Nephron progenitor cell (in vitro differentiated cells): ENCODE measurements at regions not wholly inside any gene's neighbourhood (a gene's known extent, or its start where the extent isn't known, plus 50 kb on each side); places are given as distances from the start of the nearest gene placed in this dataset.

ENCODE experiments used
- DNase-seq: peaks from one replicate; pipeline ENCODE4 v3.0.0; 2021
- H3K27ac Mint-ChIP-seq: 2 replicates; pipeline ENCODE4 v1.8.0; 2021; ENCODE audit warnings: mild to moderate bottlenecking, moderate library complexity, mixed read lengths
- H3K27me3 Mint-ChIP-seq: 2 replicates; pipeline ENCODE4 v1.8.0; 2021; ENCODE audit warnings: mild to moderate bottlenecking, low read depth, mixed read lengths; ENCODE audit not compliant: poor library complexity
- H3K36me3 Mint-ChIP-seq: 2 replicates; pipeline ENCODE4 v1.8.0; 2021; ENCODE audit warnings: low read depth, mixed read lengths
- H3K4me1 Mint-ChIP-seq: 2 replicates; pipeline ENCODE4 v1.8.0; 2021; ENCODE audit warnings: mixed read lengths
- H3K4me3 Mint-ChIP-seq: 2 replicates; pipeline ENCODE4 v1.8.0; 2021; ENCODE audit warnings: mild to moderate bottlenecking, moderate library complexity, mixed read lengths
- H3K9me3 Mint-ChIP-seq: 2 replicates; pipeline ENCODE4 v1.8.0; 2021; ENCODE audit warnings: mild to moderate bottlenecking, moderate library complexity, mixed read lengths
- CTCF ChIP-seq: fragments of 200-600 bp; sonication (generic); IDR thresholded peaks from 2 replicates; pipeline ENCODE4 v1.5.0; 2021; ENCODE audit warnings: antibody characterized with exemption

- no peak for DNase-seq
- H3K27ac Mint-ChIP-seq: no peak overlapping the region
- no peaks in the 10 kb centered on the region for H3K9me3 Mint-ChIP-seq
- no peak for TF ChIP-seq CTCF
- no peak overlapping the region for H3K4me3 Mint-ChIP-seq
- no peaks in the 10 kb centered on the region for H3K4me1 Mint-ChIP-seq
- H3K36me3 Mint-ChIP-seq: no peaks in the 10 kb centered on the region
- H3K27me3 Mint-ChIP-seq: no peaks in the 10 kb centered on the region
Measured at GRCh38 chr9:30519756-30520155, 1864.7 kb upstream of the ACO1 start.

DNA sequence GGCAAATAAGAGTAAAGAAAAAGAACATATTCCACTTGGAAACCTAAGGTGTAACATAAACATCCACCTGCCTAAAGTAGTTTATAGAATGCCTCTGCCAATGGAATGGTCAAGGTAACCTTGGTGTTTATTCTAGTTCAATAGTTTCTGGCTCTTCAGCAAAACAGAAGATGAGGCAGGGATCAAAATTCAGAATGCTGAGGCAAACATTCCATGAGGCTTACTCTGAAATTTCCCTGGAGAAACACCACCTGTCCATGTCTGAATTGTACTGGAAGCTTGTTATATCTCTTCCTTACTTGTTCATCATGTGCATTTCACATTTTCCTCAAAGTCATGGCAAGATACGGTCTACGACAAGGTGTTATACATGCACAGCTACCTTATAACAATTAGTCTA lies 1862.4 kb upstream of the ACO1 start:
- TF ChIP-seq CTCF: no peak
- Mint-ChIP-seq H3K9me3 (no peaks in the 10 kb centered on the region), H3K27ac (no peak overlapping the region), H3K27me3 (no peaks in the 10 kb centered on the region), H3K4me1 (no peaks in the 10 kb centered on the region), H3K4me3 (no peak overlapping the region), H3K36me3 (no peaks in the 10 kb centered on the region)
- DNase-seq: no peak

GRCh38 chr9:30522486-30522885 lies 1862.0 kb upstream of the ACO1 start:
- no peak for TF ChIP-seq CTCF
- H3K4me1 Mint-ChIP-seq: no peaks in the 10 kb centered on the region
- no peaks in the 10 kb centered on the region for H3K9me3 Mint-ChIP-seq
- no peak overlapping the region for H3K27ac Mint-ChIP-seq
- DNase-seq: no peak
- H3K36me3 Mint-ChIP-seq: no peaks in the 10 kb centered on the region
- no peaks in the 10 kb centered on the region for H3K27me3 Mint-ChIP-seq
- no peak overlapping the region for H3K4me3 Mint-ChIP-seq

GRCh38 chr9:30524311-30524710 lies 1860.1 kb upstream of the ACO1 start:
- Mint-ChIP-seq H3K9me3 (no peaks in the 10 kb centered on the region), H3K27me3 (peaks cover 3% of the 10 kb centered on the region), H3K27ac (no peak overlapping the region), H3K4me3 (no peak overlapping the region), H3K36me3 (no peaks in the 10 kb centered on the region), H3K4me1 (no peaks in the 10 kb centered on the region)
- no peak for DNase-seq
- no peak for TF ChIP-seq CTCF

GRCh38 chr9:30534455-30534854 lies 1850.0 kb upstream of the ACO1 start:
- no peak for DNase-seq
- Mint-ChIP-seq H3K9me3 (peaks cover 34% of the 10 kb centered on the region), H3K27me3 (no peaks in the 10 kb centered on the region), H3K27ac (no peak overlapping the region), H3K4me1 (no peaks in the 10 kb centered on the region), H3K36me3 (no peaks in the 10 kb centered on the region), H3K4me3 (no peak overlapping the region)
- TF ChIP-seq CTCF: no peak

GRCh38 chr9:30534896-30535295 lies 1849.5 kb upstream of the ACO1 start:
- Mint-ChIP-seq H3K4me3 (no peak overlapping the region), H3K4me1 (no peaks in the 10 kb centered on the region), H3K27ac (no peak overlapping the region), H3K27me3 (no peaks in the 10 kb centered on the region), H3K9me3 (peaks cover 34% of the 10 kb centered on the region), H3K36me3 (no peaks in the 10 kb centered on the region)
- TF ChIP-seq CTCF: no peak
- no peak for DNase-seq
